Fibroblast of lung (primary cell): ENCODE measurements at regions not wholly inside any gene's neighbourhood (a gene's known extent, or its start where the extent isn't known, plus 50 kb on each side); places are given as distances from the start of the nearest gene placed in this dataset.

Source experiments
- DNase-seq, 2 donors: peaks; one replicate each; pipeline versions ENCODE4 v3.0.0 to v3.0.0-alpha.2; 2010; ENCODE audit warnings: low read depth in 2 of 2
- H2AFZ ChIP-seq: 2 replicates; pipeline ENCODE4 v1.5.1; 2012; ENCODE audit warnings: low read length, control low read depth, inconsistent platforms
- H3K27ac ChIP-seq: 2 replicates; pipeline ENCODE4 v1.5.1; 2011; ENCODE audit warnings: low read length, control low read depth; ENCODE audit not compliant: insufficient read depth
- H3K27me3 ChIP-seq: 2 replicates; pipeline ENCODE4 v1.5.1; 2011; ENCODE audit warnings: mild to moderate bottlenecking, low read length; ENCODE audit not compliant: control insufficient read depth, insufficient read depth
- H3K36me3 ChIP-seq: 2 replicates; pipeline ENCODE4 v1.5.1; 2011; ENCODE audit warnings: low read length; ENCODE audit not compliant: control insufficient read depth, insufficient read depth
- H3K4me1 ChIP-seq: 2 replicates; pipeline ENCODE4 v1.5.1; 2011; ENCODE audit warnings: low read length; ENCODE audit not compliant: control insufficient read depth, insufficient read depth; ENCODE audit errors: extremely low read depth
- H3K4me2 ChIP-seq: 2 replicates; pipeline ENCODE4 v1.5.1; 2011; ENCODE audit warnings: low read length, control low read depth; ENCODE audit not compliant: insufficient read depth; ENCODE audit errors: extremely low read depth
- H3K4me3 ChIP-seq, 4 experiments: fragments of 200-600 bp in 1 of 4; sonication (generic) in 1 of 4; replicated peaks in 1 of 4; 2 replicates each; pipeline ENCODE4 v1.5.1; 2011 to 2016; ENCODE audit warnings: low read length in 4 of 4, low read depth in 3 of 4, mild to moderate bottlenecking in 3 of 4, control low read depth in 2 of 4, inconsistent platforms in 1 of 4, mixed read lengths in 1 of 4; ENCODE audit not compliant: insufficient read depth in 1 of 4; ENCODE audit errors: control extremely low read depth in 1 of 4
- H3K79me2 ChIP-seq: 2 replicates; pipeline ENCODE4 v1.5.1; 2012; ENCODE audit warnings: mild to moderate bottlenecking, low read length, inconsistent platforms; ENCODE audit not compliant: control insufficient read depth, insufficient read depth
- H3K9ac ChIP-seq: 2 replicates; pipeline ENCODE4 v1.5.1; 2011; ENCODE audit warnings: mild to moderate bottlenecking, low read length, control low read depth; ENCODE audit not compliant: insufficient read depth
- H3K9me3 ChIP-seq: 2 replicates; pipeline ENCODE4 v1.5.1; 2012; ENCODE audit warnings: low read depth, low read length; ENCODE audit not compliant: control insufficient read depth, insufficient read depth
- H4K20me1 ChIP-seq: 2 replicates; pipeline ENCODE4 v1.5.1; 2011; ENCODE audit warnings: low read length; ENCODE audit not compliant: control insufficient read depth, insufficient read depth; ENCODE audit errors: extremely low read depth
- CTCF ChIP-seq, 2 donors: IDR thresholded peaks in 1 of 2; conservative IDR thresholded peaks in 1 of 2; 1 replicate in 1 of 2; 2 replicates in 1 of 2; pipeline ENCODE4 v1.5.1; 2011 to 2012; ENCODE audit warnings: low read length in 2 of 2, control low read depth in 1 of 2, inconsistent platforms in 1 of 2, low read depth in 1 of 2, mild to moderate bottlenecking in 1 of 2
- EZH2 ChIP-seq: IDR thresholded peaks from 2 replicates; pipeline ENCODE4 v1.5.1; 2012; ENCODE audit warnings: low read length, control low read depth, mild to moderate bottlenecking; ENCODE audit errors: missing control alignments

- DNase-seq, result no peak
- no peak overlapping the region for H2AFZ ChIP-seq
- no peaks in the 10 kb centered on the region for H4K20me1 ChIP-seq
- H3K4me1 ChIP-seq, result no peaks in the 10 kb centered on the region
- H3K9me3 ChIP-seq, result no peaks in the 10 kb centered on the region
- no peaks in the 10 kb centered on the region for H3K36me3 ChIP-seq
- H3K79me2 ChIP-seq, result no peaks in the 10 kb centered on the region
- no peak overlapping the region for H3K4me2 ChIP-seq
- H3K9ac ChIP-seq, result no peak overlapping the region
- no peak overlapping the region for H3K4me3 ChIP-seq
- H3K27me3 ChIP-seq, result no peaks in the 10 kb centered on the region
- TF ChIP-seq EZH2 (no peak), CTCF (conservative IDR thresholded peaks at IDR 0.05 in 1 of 2, IDR thresholded peaks at IDR 0.05 in 1 of 2; ENCODE audit: low read depth in 1 of 2, low read length in 2 of 2) (no peak)
- no peak overlapping the region for H3K27ac ChIP-seq
Observed at GRCh38 chr14:86388216-86388615, 858.3 kb downstream of the FLRT2 start.

- Histone ChIP-seq H4K20me1 (no peaks in the 10 kb centered on the region), H3K27me3 (no peaks in the 10 kb centered on the region), H3K4me2 (no peak overlapping the region), H3K4me1 (no peaks in the 10 kb centered on the region), H3K4me3 (no peak overlapping the region), H3K79me2 (no peaks in the 10 kb centered on the region), H3K27ac (no peak overlapping the region), H3K9me3 (no peaks in the 10 kb centered on the region), H3K36me3 (no peaks in the 10 kb centered on the region), H2AFZ (no peak overlapping the region), H3K9ac (no peak overlapping the region)
- DNase-seq, result no peak
- TF ChIP-seq CTCF (conservative IDR thresholded peaks at IDR 0.05 in 1 of 2, IDR thresholded peaks at IDR 0.05 in 1 of 2; ENCODE audit: low read depth in 1 of 2, low read length in 2 of 2), result no peak
- TF ChIP-seq EZH2, result no peak
Observed at GRCh38 chr14:86373886-86374285, 843.9 kb downstream of the FLRT2 start.

- Histone ChIP-seq H3K79me2 (no peaks in the 10 kb centered on the region), H3K27me3 (no peaks in the 10 kb centered on the region), H2AFZ (no peak overlapping the region), H3K9me3 (no peaks in the 10 kb centered on the region), H4K20me1 (no peaks in the 10 kb centered on the region), H3K9ac (no peak overlapping the region), H3K36me3 (no peaks in the 10 kb centered on the region), H3K27ac (no peak overlapping the region), H3K4me3 (no peak overlapping the region), H3K4me2 (no peak overlapping the region), H3K4me1 (no peaks in the 10 kb centered on the region)
- TF ChIP-seq EZH2 (no peak), CTCF (conservative IDR thresholded peaks at IDR 0.05 in 1 of 2, IDR thresholded peaks at IDR 0.05 in 1 of 2; ENCODE audit: low read depth in 1 of 2, low read length in 2 of 2) (no peak)
- DNase-seq, result no peak
Observed at GRCh38 chr14:86372402-86372801, 842.5 kb downstream of the FLRT2 start.
